GM12878 (cell line): ENCODE measurements at regions not wholly inside any gene's neighbourhood (a gene's known extent, or its start where the extent isn't known, plus 50 kb on each side); places are given as distances from the start of the nearest gene placed in this dataset.

Source experiments
- ATAC-seq: fragments of 200-7000 bp; cut with Tn5 transposase; 3 replicates; pipeline ENCODE4 v1.9.1; 2020; ENCODE audit warnings: mild to moderate bottlenecking, moderate library complexity
- BruUV-seq: library from RNA; stranded (reverse); fragments of 400-500 nt; replicated peaks from 2 replicates; lab custom pipeline; 2021; lab: Mats Ljungman, UMichigan
- CTCF ChIA-PET: fragments of 300-600 bp; sonication (Branson Sonifier 250); formaldehyde crosslinking; extraction: SDS; loops from one replicate; lab custom pipeline; 2021; ENCODE audit warnings: inconsistent platforms; lab: Yijun Ruan, JAX
- POLR2A ChIA-PET: fragments of 350-600 bp; formaldehyde crosslinking; extraction: SDS; loops from one replicate; lab custom pipeline; 2021; ENCODE audit warnings: inconsistent platforms; lab: Charles Lee
- RAD21 ChIA-PET: fragments of 300-600 bp; sonication (Branson Sonifier 250); formaldehyde crosslinking; loops from one replicate; lab custom pipeline; 2023; ENCODE audit warnings: antibody characterized with exemption; ENCODE audit not compliant: unreplicated experiment; lab: Charles Lee
- SMC1A ChIA-PET: fragments of 300-600 bp; sonication (Branson Sonifier 250); formaldehyde crosslinking; loops from one replicate; lab custom pipeline; 2023; ENCODE audit not compliant: unreplicated experiment, uncharacterized antibody; lab: Charles Lee
- DNase-seq: peaks from one replicate; pipeline ENCODE4 v3.0.0-alpha.2; 2011; ENCODE audit warnings: low read depth, low spot score
- FAIRE-seq: peaks from 3 replicates; lab custom pipeline; 2011; peaks lifted over from hg19 to GRCh38; lab: Jason Lieb, UNC
- H2AFZ ChIP-seq: 2 replicates; pipeline ENCODE4 v1.6.0; 2011; ENCODE audit warnings: low read depth, low read length, control low read depth; ENCODE audit not compliant: control insufficient read depth
- H3K27ac ChIP-seq: 2 replicates; pipeline ENCODE4 v1.5.1; 2011; ENCODE audit warnings: control low read depth; ENCODE audit not compliant: control insufficient read depth, insufficient read depth
- H3K27me3 ChIP-seq, 2 experiments: replicated peaks in 1 of 2; 2 replicates each; pipeline versions ENCODE4 v1.6.0 to v1.6.1; 2011; ENCODE audit warnings: low read length in 1 of 2; ENCODE audit not compliant: control insufficient read depth in 2 of 2, insufficient read depth in 2 of 2
- H3K36me3 ChIP-seq, 2 experiments: 2 replicates each; pipeline ENCODE4 v1.5.1; 2011; ENCODE audit warnings: low read length in 1 of 2; ENCODE audit not compliant: control insufficient read depth in 2 of 2, insufficient read depth in 2 of 2
- H3K4me1 ChIP-seq: 2 replicates; pipeline ENCODE4 v1.6.1; 2011; ENCODE audit warnings: mild to moderate bottlenecking, low read length, moderate library complexity, mixed read lengths; ENCODE audit not compliant: control insufficient read depth, insufficient read depth
- H3K4me2 ChIP-seq: 2 replicates; pipeline ENCODE4 v1.6.0; 2011; ENCODE audit warnings: control low read depth; ENCODE audit not compliant: control insufficient read depth, insufficient read depth
- H3K4me3 ChIP-seq: fragments of 200-600 bp; sonication (generic); 2 replicates; pipeline ENCODE4 v1.5.1; 2016
- H3K79me2 ChIP-seq: 2 replicates; pipeline ENCODE4 v1.6.0; 2011; ENCODE audit warnings: low read length; ENCODE audit not compliant: control insufficient read depth, insufficient read depth
- H3K9ac ChIP-seq: 2 replicates; pipeline ENCODE4 v1.8.0; 2011; ENCODE audit warnings: low read length, control low read depth, mixed read lengths; ENCODE audit not compliant: control insufficient read depth, insufficient read depth
- H3K9me3 ChIP-seq: replicated peaks from 3 replicates; pipeline ENCODE4 v1.5.1; 2011; ENCODE audit warnings: mild to moderate bottlenecking, low read length; ENCODE audit not compliant: control insufficient read depth, insufficient read depth
- H4K20me1 ChIP-seq: 2 replicates; pipeline ENCODE4 v1.6.0; 2011; ENCODE audit not compliant: control insufficient read depth, insufficient read depth
- ASH2L ChIP-seq: fragments of 300-600, 200-600 bp; sonication (generic); IDR thresholded peaks from 2 replicates; pipeline ENCODE4 v1.6.1; 2017; ENCODE audit warnings: low read depth, mild to moderate bottlenecking, borderline replicate concordance
- BACH1 ChIP-seq: fragments of 450-650 bp; IDR thresholded peaks from 2 replicates; pipeline ENCODE4 v1.6.1; 2017; ENCODE audit warnings: mild to moderate bottlenecking, borderline replicate concordance
- CBX3 ChIP-seq: fragments of 200-600 bp; sonication (generic); IDR thresholded peaks from 2 replicates; pipeline ENCODE4 v1.6.1; 2016; ENCODE audit warnings: low read depth, borderline replicate concordance
- CREB1 ChIP-seq: IDR thresholded peaks from 2 replicates; pipeline ENCODE4 v1.6.1; 2012; ENCODE audit warnings: low read depth, mild to moderate bottlenecking, inconsistent platforms
- E4F1 ChIP-seq: fragments of 450-650 bp; IDR thresholded peaks from 2 replicates; pipeline ENCODE4 v1.6.1; 2018; ENCODE audit warnings: borderline replicate concordance, mild to moderate bottlenecking; ENCODE audit not compliant: partially characterized antibody
- MEF2B ChIP-seq: fragments of 450-650 bp; IDR thresholded peaks from 2 replicates; pipeline ENCODE4 v1.6.1; 2018; ENCODE audit warnings: mild to moderate bottlenecking, moderate library complexity; ENCODE audit not compliant: partially characterized antibody, poor library complexity, severe bottlenecking
- NBN ChIP-seq: fragments of 450-650 bp; IDR thresholded peaks from 2 replicates; pipeline ENCODE4 v1.6.1; 2016
- NRF1 ChIP-seq: conservative IDR thresholded peaks from 2 replicates; pipeline ENCODE4 v1.6.1; 2011; ENCODE audit warnings: mild to moderate bottlenecking, low read depth, low read length, improper control_type of control experiment
- POLR2A ChIP-seq: IDR thresholded peaks from 2 replicates; pipeline ENCODE4 v1.6.1; 2011; ENCODE audit warnings: low read depth, mild to moderate bottlenecking, low read length
- RBBP5 ChIP-seq: fragments of 200-600 bp; sonication (generic); conservative IDR thresholded peaks from 2 replicates; pipeline ENCODE4 v1.6.1; 2016
- ZBTB4 ChIP-seq: fragments of 450-650 bp; formaldehyde crosslinking; IDR thresholded peaks from 2 replicates; pipeline ENCODE4 v1.4.0; 2022; ENCODE audit warnings: mild to moderate bottlenecking, moderate library complexity
- WGBS: methylation state at CpG from one replicate; pipeline ENCODE4 v1.1.6; 2016; ENCODE audit warnings: low lambda C conversion rate; ENCODE audit not compliant: insufficient replicate concordance, insufficient coverage; ENCODE audit errors: missing lambda C conversion rate; 5-methylcytosine and 5-hydroxymethylcytosine counted together
- in situ Hi-C: fragments of 300-500 bp; cut with MboI; formaldehyde crosslinking; loops from 9 replicates; pipeline ENCODE4 v1.14.3; 2018; ENCODE audit warnings: mixed read lengths
- intact Hi-C: fragments of 100-400 bp; cut with micrococcal nuclease; formaldehyde crosslinking; loops from one replicate; pipeline ENCODE4 v1.14.2; 2022; ENCODE audit not compliant: unreplicated experiment

GRCh38 chr2:155651851-155652250, 680.7 kb downstream of the NR4A2 start:
- in situ Hi-C loops: no loop called here
- H3K9me3 ChIP-seq: no peaks in the 10 kb centered on the region
- H3K36me3 ChIP-seq: no peaks in the 10 kb centered on the region
- ChIA-PET POLR2A (no interaction called here), RAD21 (no interaction called here), CTCF (no interaction called here), SMC1A (no interaction called here)
- no peak overlapping the region for H3K4me2 ChIP-seq
- H3K79me2 ChIP-seq: no peaks in the 10 kb centered on the region
- no peak for DNase-seq
- H3K4me3 ChIP-seq: no peak overlapping the region
- ATAC-seq: no peak
- 23% methylated on average over 6 of the region's 6 CpGs for WGBS
- H3K27ac ChIP-seq: no peak overlapping the region
- H3K27me3 ChIP-seq: no peaks in the 10 kb centered on the region
- no peak overlapping the region for H3K9ac ChIP-seq
- no peak overlapping the region for H2AFZ ChIP-seq
- no peaks in the 10 kb centered on the region for H4K20me1 ChIP-seq
- no TSS peak for BruUV-seq
- intact Hi-C loops: no loop called here
- no peaks in the 10 kb centered on the region for H3K4me1 ChIP-seq
- no peak for TF ChIP-seq ASH2L
- TF ChIP-seq ZBTB4 (CRISPR knock-in tag): no peak
- no peak for TF ChIP-seq E4F1
- TF ChIP-seq NRF1: no peak
- no peak for TF ChIP-seq BACH1
- no peak for TF ChIP-seq POLR2A
- TF ChIP-seq NBN: no peak
- no peak for TF ChIP-seq CREB1
- TF ChIP-seq MEF2B: no peak
- TF ChIP-seq RBBP5: no peak
- TF ChIP-seq CBX3: no peak
- no peak for FAIRE-seq
